C1 segment of cervical spinal cord (tissue), 14 donors: ENCODE measurements at regions not wholly inside any gene's neighbourhood (a gene's known extent, or its start where the extent isn't known, plus 50 kb on each side); places are given as distances from the start of the nearest gene placed in this dataset.

ENCODE experiments used
- DNase-seq, 14 donors: peaks; one replicate each; lab custom pipeline; 2025; lab: John Stamatoyannopoulos, UW

GRCh38 chr5:174191076-174191475 is 145.6 kb downstream of the NSG2 start:
- no peak for DNase-seq

GRCh38 chr5:174191850-174192655 is 146.5 kb downstream of the NSG2 start:
- no peak for DNase-seq

GRCh38 chr5:174192901-174193300 is 147.4 kb downstream of the NSG2 start:
- DNase-seq, result peak in 1 of 14 donors; percentile 4

GRCh38 chr5:174195517-174195916 is 150.0 kb downstream of the NSG2 start:
- no peak for DNase-seq

GRCh38 chr5:174197929-174198328 is 152.4 kb downstream of the NSG2 start:
- no peak for DNase-seq

- no peak for DNase-seq
These were observed 153.0 kb downstream of the NSG2 start for GRCh38 chr5:174198541-174198940.

GRCh38 chr5:174202996-174203395 is 157.5 kb downstream of the NSG2 start:
- no peak for DNase-seq

GRCh38 chr5:174204535-174205313 is 159.2 kb downstream of the NSG2 start:
- peak in 1 of 14 donors; percentile 17 for DNase-seq

GRCh38 chr5:174205939-174206338 is 160.4 kb downstream of the NSG2 start:
- no peak for DNase-seq

- DNase-seq, result no peak
These were observed 165.2 kb downstream of the NSG2 start for GRCh38 chr5:174210596-174211276.

GRCh38 chr5:174211277-174211626 is 165.7 kb downstream of the NSG2 start:
- DNase-seq, result no peak

GRCh38 chr5:174217527-174217926 is 172.0 kb downstream of the NSG2 start:
- DNase-seq, result no peak

- DNase-seq, result no peak
These were observed 172.7 kb downstream of the NSG2 start for GRCh38 chr5:174218162-174218561.

- no peak for DNase-seq
These were observed 174.9 kb downstream of the NSG2 start for GRCh38 chr5:174220417-174220816.

- no peak for DNase-seq
These were observed 175.9 kb downstream of the NSG2 start for GRCh38 chr5:174221436-174221835.

GRCh38 chr5:174221946-174222345 is 176.4 kb downstream of the NSG2 start:
- no peak for DNase-seq

GRCh38 chr5:174222891-174223290 is 177.4 kb downstream of the NSG2 start:
- no peak for DNase-seq

GRCh38 chr5:174223355-174223754 is 177.8 kb downstream of the NSG2 start:
- DNase-seq, result no peak

- no peak for DNase-seq
These were observed 183.6 kb downstream of the NSG2 start for GRCh38 chr5:174229068-174229467.

- peak in 1 of 14 donors; percentile 20 for DNase-seq
These were observed 184.2 kb downstream of the NSG2 start for GRCh38 chr5:174229514-174230370.

GRCh38 chr5:174231956-174232487 is 186.5 kb downstream of the NSG2 start:
- no peak for DNase-seq
